Left ventricle myocardium inferior (tissue), 1 donor: ENCODE measurements at regions not wholly inside any gene's neighbourhood (a gene's known extent, or its start where the extent isn't known, plus 50 kb on each side); places are given as distances from the start of the nearest gene placed in this dataset.

Source experiments
- DNase-seq: peaks from one replicate; pipeline ENCODE4 v3.0.0-alpha.2; 2020
- H3K27ac ChIP-seq: fragments of 200-600 bp; replicated peaks from 2 replicates; pipeline ENCODE4 v1.8.0; 2021
- H3K27me3 ChIP-seq: fragments of 200-600 bp; 2 replicates; pipeline ENCODE4 v1.8.0; 2021; ENCODE audit warnings: low read depth
- H3K36me3 ChIP-seq: fragments of 200-600 bp; 2 replicates; pipeline ENCODE4 v1.8.0; 2021
- H3K4me1 ChIP-seq: fragments of 200-600 bp; 2 replicates; pipeline ENCODE4 v1.8.0; 2021
- H3K4me3 ChIP-seq: fragments of 200-600 bp; 2 replicates; pipeline ENCODE4 v1.8.0; 2021; ENCODE audit warnings: mild to moderate bottlenecking, moderate library complexity
- H3K9me3 ChIP-seq: fragments of 200-600 bp; replicated peaks from 2 replicates; pipeline ENCODE4 v1.8.0; 2021
- CTCF ChIP-seq: fragments of 200-600 bp; IDR thresholded peaks from 2 replicates; pipeline ENCODE4 v1.8.0; 2021; ENCODE audit warnings: antibody characterized with exemption, mild to moderate bottlenecking, borderline replicate concordance
- intact Hi-C: fragments of 100-400 bp; cut with micrococcal nuclease; formaldehyde crosslinking; loops from one replicate; pipeline ENCODE4 v1.11.0; 2022
- donor health status: DM: no; HTN: yes; CAD: no; lungs with severe emphysema.

- Histone ChIP-seq H3K9me3 (peaks cover 11% of the 10 kb centered on the region), H3K4me3 (no peak overlapping the region), H3K4me1 (no peaks in the 10 kb centered on the region), H3K27ac (no peak overlapping the region), H3K36me3 (no peaks in the 10 kb centered on the region), H3K27me3 (peaks cover 3% of the 10 kb centered on the region)
- intact Hi-C loops, result no loop called here
- TF ChIP-seq CTCF, result no peak
- no peak for DNase-seq
Observed at GRCh38 chr2:180717588-180717987, 262.8 kb upstream of the UBE2E3 start.

GRCh38 chr2:180716186-180717180 lies 263.9 kb upstream of the UBE2E3 start:
- no peaks in the 10 kb centered on the region for H3K36me3 ChIP-seq
- no peak overlapping the region for H3K4me3 ChIP-seq
- H3K27ac ChIP-seq, result no peak overlapping the region
- H3K27me3 ChIP-seq, result peaks cover 3% of the 10 kb centered on the region
- no peak for DNase-seq
- TF ChIP-seq CTCF, result no peak
- peaks cover 17% of the 10 kb centered on the region for H3K9me3 ChIP-seq
- no peaks in the 10 kb centered on the region for H3K4me1 ChIP-seq
- intact Hi-C loops, result no loop called here

GRCh38 chr2:180715044-180715443 lies 265.4 kb upstream of the UBE2E3 start:
- peaks cover 17% of the 10 kb centered on the region for H3K9me3 ChIP-seq

GRCh38 chr2:180709392-180710145 lies 270.8 kb upstream of the UBE2E3 start:
- H3K9me3 ChIP-seq, result peaks cover 17% of the 10 kb centered on the region
- H3K27ac ChIP-seq, result no peak overlapping the region
- no peaks in the 10 kb centered on the region for H3K27me3 ChIP-seq
- DNase-seq, result no peak
- no peak overlapping the region for H3K4me3 ChIP-seq
- no peaks in the 10 kb centered on the region for H3K36me3 ChIP-seq
- H3K4me1 ChIP-seq, result no peaks in the 10 kb centered on the region
- no peak for TF ChIP-seq CTCF
- intact Hi-C loops, result no loop called here

More at GRCh38 chr2:180715044-180715443, 265.4 kb upstream of the UBE2E3 start:
- no peaks in the 10 kb centered on the region for H3K36me3 ChIP-seq
- peaks cover 3% of the 10 kb centered on the region for H3K27me3 ChIP-seq
- no peaks in the 10 kb centered on the region for H3K4me1 ChIP-seq
- DNase-seq, result no peak
- intact Hi-C loops, result no loop called here
- no peak overlapping the region for H3K27ac ChIP-seq
- no peak for TF ChIP-seq CTCF
- no peak overlapping the region for H3K4me3 ChIP-seq

GRCh38 chr2:180707884-180708205 lies 272.6 kb upstream of the UBE2E3 start:
- H3K4me1 ChIP-seq, result no peaks in the 10 kb centered on the region
- DNase-seq, result no peak
- no peak for TF ChIP-seq CTCF

More at GRCh38 chr2:180707884-180708205, 272.6 kb upstream of the UBE2E3 start:
- Histone ChIP-seq H3K9me3 (peaks cover 11% of the 10 kb centered on the region), H3K4me3 (no peak overlapping the region), H3K36me3 (no peaks in the 10 kb centered on the region), H3K27me3 (no peaks in the 10 kb centered on the region), H3K27ac (no peak overlapping the region)
- intact Hi-C loops, result no loop called here
